ENCODE measurements at regions not wholly inside any gene's neighbourhood (a gene's known extent, or its start where the extent isn't known, plus 50 kb on each side); places are given as distances from the start of the nearest gene placed in this dataset.

- TF ChIP-seq SIN3A (IDR thresholded peaks at IDR 0.05; ENCODE audit: borderline replicate concordance, insufficient read depth, low read length) (no peak), REST (IDR thresholded peaks at IDR 0.05; ENCODE audit: insufficient read depth in 1 of 2, low read depth in 2 of 2, low read length in 2 of 2) (no peak)
Observed at GRCh38 chr7:46383605-46384004, 462.5 kb upstream of the IGFBP3 start.

GRCh38 chr7:46369933-46370654, 449.0 kb upstream of the IGFBP3 start:
- no peak for TF ChIP-seq POLR2AphosphoS5 (IDR thresholded peaks at IDR 0.05; ENCODE audit: low read depth, low read length)
- TF ChIP-seq REST (IDR thresholded peaks at IDR 0.05; ENCODE audit: insufficient read depth in 1 of 2, low read depth in 2 of 2, low read length in 2 of 2) = no peak
- no peak for TF ChIP-seq TAF1 (IDR thresholded peaks at IDR 0.05; ENCODE audit: borderline replicate concordance, insufficient read depth, low read length)
- TF ChIP-seq FOXP2 (optimal IDR thresholded peaks at IDR 0.05; ENCODE audit: borderline replicate concordance, extremely low read depth, extremely low read length, insufficient read depth) = no peak
- no peak for TF ChIP-seq SIN3A (IDR thresholded peaks at IDR 0.05; ENCODE audit: borderline replicate concordance, insufficient read depth, low read length)

DNA sequence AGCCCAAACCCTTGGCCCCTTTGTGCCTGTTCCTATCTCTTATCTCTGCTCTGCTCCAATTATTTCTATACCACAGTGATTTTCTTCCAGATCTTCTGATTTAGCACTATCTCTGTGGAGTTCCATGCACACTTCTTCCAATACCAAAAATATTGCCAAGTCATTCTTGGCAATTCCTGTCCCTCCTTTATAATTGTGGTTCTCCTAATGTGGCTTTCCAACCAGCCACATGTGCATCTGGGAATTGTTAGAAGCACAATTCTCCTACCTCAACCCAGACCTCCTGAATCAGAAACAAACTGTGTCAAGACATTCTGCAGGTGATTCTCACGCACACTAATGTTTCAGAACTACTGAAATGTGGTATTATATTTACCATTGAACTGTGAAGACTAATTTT, 447.8 kb upstream of the IGFBP3 start:
- TF ChIP-seq POLR2AphosphoS5 (IDR thresholded peaks at IDR 0.05; ENCODE audit: low read depth, low read length) = no peak
- no peak for TF ChIP-seq SIN3A (IDR thresholded peaks at IDR 0.05; ENCODE audit: borderline replicate concordance, insufficient read depth, low read length)
- TF ChIP-seq TAF1 (IDR thresholded peaks at IDR 0.05; ENCODE audit: borderline replicate concordance, insufficient read depth, low read length) = no peak

DNA sequence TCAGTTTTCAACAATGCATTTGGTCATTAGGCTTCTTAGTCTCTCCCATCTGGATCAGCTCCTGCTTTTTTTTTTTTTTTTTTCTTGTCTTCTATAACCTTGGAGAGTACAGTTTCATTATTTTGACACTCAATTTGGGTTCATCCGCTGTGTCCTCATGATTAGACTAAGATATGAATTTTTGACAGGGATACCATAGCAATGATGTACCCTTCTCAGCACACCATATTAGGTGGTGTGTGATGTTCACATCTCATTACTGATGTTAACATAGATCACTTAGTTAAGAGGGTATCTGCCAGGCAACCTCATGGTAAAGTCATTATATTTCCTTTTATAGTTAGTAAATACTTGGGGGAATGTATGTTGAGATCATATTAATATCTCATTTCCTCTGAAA, 445.5 kb upstream of the IGFBP3 start:
- TF ChIP-seq REST (IDR thresholded peaks at IDR 0.05; ENCODE audit: insufficient read depth in 1 of 2, low read depth in 2 of 2, low read length in 2 of 2) (no peak), POLR2AphosphoS5 (IDR thresholded peaks at IDR 0.05; ENCODE audit: low read depth, low read length) (no peak), TAF1 (IDR thresholded peaks at IDR 0.05; ENCODE audit: borderline replicate concordance, insufficient read depth, low read length) (no peak)

GRCh38 chr7:46363688-46364087, 442.6 kb upstream of the IGFBP3 start:
- TF ChIP-seq TAF1 (IDR thresholded peaks at IDR 0.05; ENCODE audit: borderline replicate concordance, insufficient read depth, low read length) (no peak), FOXP2 (optimal IDR thresholded peaks at IDR 0.05; ENCODE audit: borderline replicate concordance, extremely low read depth, extremely low read length, insufficient read depth) (no peak), SIN3A (IDR thresholded peaks at IDR 0.05; ENCODE audit: borderline replicate concordance, insufficient read depth, low read length) (no peak), POLR2AphosphoS5 (IDR thresholded peaks at IDR 0.05; ENCODE audit: low read depth, low read length) (no peak), REST (IDR thresholded peaks at IDR 0.05; ENCODE audit: insufficient read depth in 1 of 2, low read depth in 2 of 2, low read length in 2 of 2) (no peak)
